ENCODE measurements at regions not wholly inside any gene's neighbourhood (a gene's known extent, or its start where the extent isn't known, plus 50 kb on each side); places are given as distances from the start of the nearest gene placed in this dataset.

DNA sequence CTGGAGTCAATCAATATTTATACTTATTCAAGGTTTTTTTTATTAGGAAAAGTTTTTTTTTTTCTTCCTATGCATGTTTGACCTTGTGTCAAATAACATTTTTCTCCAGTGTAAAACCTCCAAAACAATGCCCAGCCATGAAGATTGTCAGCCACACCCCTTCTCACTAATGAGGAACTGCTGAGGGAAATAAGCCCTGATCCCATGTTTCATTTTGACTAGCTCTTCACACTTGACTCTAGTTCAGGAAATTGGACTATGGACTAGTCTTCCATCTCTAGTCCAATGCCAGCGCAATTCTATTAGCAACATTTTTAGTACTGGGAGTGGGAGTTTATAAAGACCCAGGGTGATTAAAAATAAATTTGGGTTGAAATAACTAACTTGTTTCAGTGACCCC lies 275.6 kb upstream of the CXCR4 start:
- H3K4me3 ChIP-seq (replicated peaks; ENCODE audit: low read depth, low read length) = no peak overlapping the region
- DNase-seq (ENCODE audit: low read depth) = no peak
- TF ChIP-seq, protein P1, sequence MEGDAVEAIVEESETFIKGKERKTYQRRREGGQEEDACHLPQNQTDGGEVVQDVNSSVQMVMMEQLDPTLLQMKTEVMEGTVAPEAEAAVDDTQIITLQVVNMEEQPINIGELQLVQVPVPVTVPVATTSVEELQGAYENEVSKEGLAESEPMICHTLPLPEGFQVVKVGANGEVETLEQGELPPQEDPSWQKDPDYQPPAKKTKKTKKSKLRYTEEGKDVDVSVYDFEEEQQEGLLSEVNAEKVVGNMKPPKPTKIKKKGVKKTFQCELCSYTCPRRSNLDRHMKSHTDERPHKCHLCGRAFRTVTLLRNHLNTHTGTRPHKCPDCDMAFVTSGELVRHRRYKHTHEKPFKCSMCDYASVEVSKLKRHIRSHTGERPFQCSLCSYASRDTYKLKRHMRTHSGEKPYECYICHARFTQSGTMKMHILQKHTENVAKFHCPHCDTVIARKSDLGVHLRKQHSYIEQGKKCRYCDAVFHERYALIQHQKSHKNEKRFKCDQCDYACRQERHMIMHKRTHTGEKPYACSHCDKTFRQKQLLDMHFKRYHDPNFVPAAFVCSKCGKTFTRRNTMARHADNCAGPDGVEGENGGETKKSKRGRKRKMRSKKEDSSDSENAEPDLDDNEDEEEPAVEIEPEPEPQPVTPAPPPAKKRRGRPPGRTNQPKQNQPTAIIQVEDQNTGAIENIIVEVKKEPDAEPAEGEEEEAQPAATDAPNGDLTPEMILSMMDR (IDR thresholded peaks at IDR 0.05; ENCODE audit: low read length, missing control alignments) = no peak

DNA sequence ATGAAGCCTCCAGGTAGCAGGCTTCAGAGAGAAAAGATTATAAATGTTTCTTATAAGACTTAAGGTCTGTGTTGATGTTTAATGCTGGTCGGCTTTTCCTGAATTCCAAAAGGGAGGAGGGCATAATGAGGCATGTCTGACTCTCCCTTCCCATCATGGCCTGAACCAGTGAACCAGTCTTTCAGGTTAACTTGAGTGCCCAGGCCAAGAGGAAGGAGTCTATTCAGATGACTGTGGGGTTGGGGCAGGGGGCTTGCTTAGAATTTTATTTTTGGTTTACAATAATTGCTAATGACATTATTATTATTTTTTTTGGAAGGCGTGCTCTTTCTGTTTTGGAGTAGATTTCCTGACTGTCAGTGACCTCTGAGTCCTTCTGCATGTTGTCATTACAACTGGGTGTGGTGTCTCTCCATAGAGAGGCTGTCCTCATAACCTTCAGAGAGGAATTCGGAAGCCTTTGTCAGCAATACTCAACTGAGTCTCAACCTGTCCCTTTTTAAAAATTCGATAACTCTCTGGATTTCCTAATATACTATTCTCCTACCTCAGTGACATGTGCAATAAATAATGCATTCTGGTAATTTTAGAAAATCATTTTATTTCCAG lies 275.1 kb upstream of the CXCR4 start:
- DNase-seq (ENCODE audit: low read depth) = no peak
- H3K4me3 ChIP-seq (replicated peaks; ENCODE audit: low read depth, low read length) = no peak overlapping the region
- TF ChIP-seq, protein P1 (IDR thresholded peaks at IDR 0.05; ENCODE audit: low read length, missing control alignments) = no peak

DNA sequence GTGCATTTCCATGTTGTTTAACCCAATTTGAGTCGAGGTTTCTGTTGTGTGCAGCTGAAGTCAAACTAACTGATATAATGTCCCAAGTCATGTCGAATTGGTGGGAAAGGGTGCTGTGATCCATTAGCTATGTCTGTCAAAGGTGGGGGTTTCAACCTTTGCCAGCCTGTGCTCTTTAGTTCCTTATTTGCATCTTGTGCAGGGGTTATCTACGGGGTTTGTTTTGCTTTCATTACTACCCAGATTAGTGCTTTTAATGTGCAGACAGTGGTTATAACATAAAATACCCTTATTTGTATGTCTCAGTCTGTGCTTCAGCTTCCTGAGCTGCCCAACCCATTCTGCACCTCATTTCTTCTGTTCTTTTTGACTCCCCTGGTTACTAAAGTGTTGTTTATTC lies 271.9 kb upstream of the CXCR4 start:
- TF ChIP-seq, protein P1 (IDR thresholded peaks at IDR 0.05; ENCODE audit: low read length, missing control alignments) = no peak
- H3K4me3 ChIP-seq (replicated peaks; ENCODE audit: low read depth, low read length) = no peak overlapping the region
- DNase-seq (ENCODE audit: low read depth) = no peak

DNA sequence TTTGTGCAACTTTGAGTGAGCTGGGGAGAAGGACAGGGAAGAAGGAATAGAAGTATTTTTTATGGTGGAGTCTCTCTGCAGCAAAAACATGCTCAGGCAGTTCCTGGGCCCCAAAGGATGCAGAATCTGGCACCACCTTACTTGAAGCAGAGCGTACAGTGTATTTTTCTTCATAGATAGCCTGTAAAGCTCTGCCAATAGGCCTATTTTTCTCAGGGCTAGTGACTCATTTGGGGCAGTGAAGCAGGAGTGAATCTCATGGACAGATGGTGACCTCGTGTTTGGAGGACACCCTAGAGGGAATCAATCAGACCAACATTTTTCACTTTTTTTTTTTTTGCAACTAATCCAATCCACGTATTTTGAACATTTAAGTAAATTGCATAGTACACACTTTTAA lies 268.1 kb upstream of the CXCR4 start:
- DNase-seq (ENCODE audit: low read depth) = no peak
- TF ChIP-seq, protein P1 (IDR thresholded peaks at IDR 0.05; ENCODE audit: low read length, missing control alignments) = no peak
- H3K4me3 ChIP-seq (replicated peaks; ENCODE audit: low read depth, low read length) = no peak overlapping the region

DNA sequence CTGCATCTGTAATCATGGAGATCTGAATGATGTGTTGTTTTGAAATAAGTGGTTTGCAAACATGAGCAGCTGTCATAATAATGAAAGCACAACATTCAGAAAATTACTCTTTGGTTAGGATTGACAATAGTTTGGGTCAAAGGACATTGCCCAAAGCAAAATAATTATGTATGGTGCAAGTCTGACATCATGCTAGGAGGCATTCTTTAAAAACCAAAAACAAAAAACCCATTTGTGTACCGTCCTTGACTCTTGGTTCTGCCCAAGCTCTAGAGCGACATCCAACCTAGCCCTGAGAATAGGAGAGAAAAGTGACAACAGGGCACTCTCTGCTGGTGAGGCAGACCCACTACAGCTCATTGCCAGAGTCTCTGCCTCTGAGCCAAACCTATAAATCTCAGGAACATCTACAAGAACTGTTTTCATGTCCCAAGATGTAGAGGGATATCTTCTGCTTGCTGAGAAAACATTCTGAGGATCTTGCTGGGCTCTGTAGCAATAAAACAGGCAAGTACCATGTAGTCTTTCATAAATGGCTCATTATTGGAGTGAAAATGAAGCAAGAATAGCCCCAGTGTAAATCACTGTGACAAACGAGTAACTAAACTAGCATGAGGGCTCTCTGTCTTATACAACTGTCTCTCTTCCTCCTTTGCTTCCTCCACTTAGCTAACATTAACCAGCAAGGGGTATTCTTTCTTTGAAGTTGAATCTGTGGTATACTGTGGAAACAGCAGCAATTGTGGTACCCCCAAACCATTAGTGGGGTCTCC lies 266.8 kb upstream of the CXCR4 start:
- no peak overlapping the region for H3K4me3 ChIP-seq (replicated peaks; ENCODE audit: low read depth, low read length)
- TF ChIP-seq, protein P1 (IDR thresholded peaks at IDR 0.05; ENCODE audit: low read length, missing control alignments) = peak; percentile 54
- peak; percentile 47 for DNase-seq (ENCODE audit: low read depth)

DNA sequence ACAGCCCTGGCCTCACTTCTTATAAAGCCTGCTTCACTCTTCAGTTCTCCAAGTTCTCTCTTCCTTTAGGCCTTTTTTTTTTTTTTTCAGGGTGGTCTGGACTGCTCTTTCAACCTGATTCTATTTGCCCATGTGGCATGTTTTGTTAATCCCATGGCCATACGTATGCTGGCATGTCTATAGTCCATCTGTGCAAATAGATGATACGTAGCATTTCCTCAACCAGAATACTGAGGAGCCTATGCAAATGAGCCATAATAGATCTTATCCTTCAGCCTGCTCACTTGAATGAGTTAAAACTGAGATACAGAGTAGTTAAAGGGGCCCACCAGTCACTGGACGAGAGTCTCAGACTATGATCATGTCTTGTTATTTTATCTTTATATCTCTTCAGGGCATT lies 265.2 kb upstream of the CXCR4 start:
- H3K4me3 ChIP-seq (replicated peaks; ENCODE audit: low read depth, low read length) = no peak overlapping the region
- no peak for DNase-seq (ENCODE audit: low read depth)
- TF ChIP-seq, protein P1 (IDR thresholded peaks at IDR 0.05; ENCODE audit: low read length, missing control alignments) = no peak
